Fibroblast of mammary gland (primary cell): ENCODE measurements at regions not wholly inside any gene's neighbourhood (a gene's known extent, or its start where the extent isn't known, plus 50 kb on each side); places are given as distances from the start of the nearest gene placed in this dataset.

Source experiments
- DNase-seq: peaks from one replicate; pipeline ENCODE4 v3.0.0-alpha.2; 2010; ENCODE audit warnings: low read depth
- H3K4me3 ChIP-seq: 2 replicates; pipeline ENCODE4 v1.5.1; 2011; ENCODE audit warnings: low read depth, mild to moderate bottlenecking, low read length, moderate library complexity; ENCODE audit not compliant: control insufficient read depth
- TF ChIP-seq, protein P1 (sequence below): conservative IDR thresholded peaks from 2 replicates; pipeline ENCODE4 v1.5.1; 2011; ENCODE audit warnings: low read depth, low read length, inconsistent platforms; ENCODE audit not compliant: control insufficient read depth, insufficient read depth

GRCh38 chr22:48659404-48659996 lies 1168.2 kb downstream of the BRD1 start:
- TF ChIP-seq, protein P1, sequence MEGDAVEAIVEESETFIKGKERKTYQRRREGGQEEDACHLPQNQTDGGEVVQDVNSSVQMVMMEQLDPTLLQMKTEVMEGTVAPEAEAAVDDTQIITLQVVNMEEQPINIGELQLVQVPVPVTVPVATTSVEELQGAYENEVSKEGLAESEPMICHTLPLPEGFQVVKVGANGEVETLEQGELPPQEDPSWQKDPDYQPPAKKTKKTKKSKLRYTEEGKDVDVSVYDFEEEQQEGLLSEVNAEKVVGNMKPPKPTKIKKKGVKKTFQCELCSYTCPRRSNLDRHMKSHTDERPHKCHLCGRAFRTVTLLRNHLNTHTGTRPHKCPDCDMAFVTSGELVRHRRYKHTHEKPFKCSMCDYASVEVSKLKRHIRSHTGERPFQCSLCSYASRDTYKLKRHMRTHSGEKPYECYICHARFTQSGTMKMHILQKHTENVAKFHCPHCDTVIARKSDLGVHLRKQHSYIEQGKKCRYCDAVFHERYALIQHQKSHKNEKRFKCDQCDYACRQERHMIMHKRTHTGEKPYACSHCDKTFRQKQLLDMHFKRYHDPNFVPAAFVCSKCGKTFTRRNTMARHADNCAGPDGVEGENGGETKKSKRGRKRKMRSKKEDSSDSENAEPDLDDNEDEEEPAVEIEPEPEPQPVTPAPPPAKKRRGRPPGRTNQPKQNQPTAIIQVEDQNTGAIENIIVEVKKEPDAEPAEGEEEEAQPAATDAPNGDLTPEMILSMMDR: no peak
- no peak for DNase-seq
- H3K4me3 ChIP-seq: no peak overlapping the region

DNA sequence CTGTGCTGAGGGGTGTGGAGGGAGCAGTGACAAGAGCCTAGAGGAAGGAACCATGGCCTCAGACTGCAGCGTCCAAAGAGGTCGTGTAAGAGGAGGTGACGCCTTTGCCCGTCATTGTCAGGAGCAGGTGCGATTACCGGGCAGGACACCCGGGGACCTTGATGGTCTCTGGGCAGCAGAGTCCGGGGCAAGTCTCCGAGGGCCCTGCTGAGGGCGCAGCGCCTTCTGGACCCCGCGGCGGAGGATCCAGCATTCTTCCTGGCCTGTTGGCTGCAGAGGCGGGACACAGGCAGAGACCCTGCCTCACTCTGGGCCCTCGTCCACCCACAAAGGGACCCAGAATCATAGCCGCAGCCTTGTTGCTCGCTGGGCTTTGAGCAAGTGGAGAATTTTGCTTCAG lies 1168.8 kb downstream of the BRD1 start:
- DNase-seq: no peak
- no peak overlapping the region for H3K4me3 ChIP-seq
- TF ChIP-seq, protein P1: no peak

GRCh38 chr22:48658246-48658645 lies 1169.4 kb downstream of the BRD1 start:
- TF ChIP-seq, protein P1: no peak
- no peak for DNase-seq
- no peak overlapping the region for H3K4me3 ChIP-seq

- H3K4me3 ChIP-seq: no peak overlapping the region
- TF ChIP-seq, protein P1: no peak
- DNase-seq: no peak
Measured at GRCh38 chr22:48654492-48654891, 1173.2 kb downstream of the BRD1 start.

- DNase-seq: no peak
- no peak overlapping the region for H3K4me3 ChIP-seq
- TF ChIP-seq, protein P1: no peak
Measured at GRCh38 chr22:48653929-48654328, 1173.7 kb downstream of the BRD1 start.

DNA sequence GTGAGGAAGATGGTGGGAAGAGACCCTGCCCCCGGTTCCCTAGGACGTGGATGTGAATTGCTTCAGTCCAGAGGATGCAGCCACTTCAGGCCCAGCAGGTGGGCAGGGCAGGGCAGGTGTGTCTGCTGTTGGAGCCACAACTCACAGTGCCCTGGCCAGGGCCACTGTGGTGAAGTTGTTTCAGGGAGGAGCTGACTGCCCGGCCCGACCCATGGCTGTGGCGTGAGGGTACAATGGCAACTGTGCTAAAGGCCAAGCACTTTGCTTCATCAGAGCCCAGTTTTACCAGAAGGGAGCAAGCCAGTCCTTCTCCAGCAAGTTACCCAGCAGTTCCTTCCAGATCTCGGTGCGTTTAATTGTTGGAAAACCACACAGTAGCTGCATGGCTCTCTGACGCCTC lies 1174.4 kb downstream of the BRD1 start:
- H3K4me3 ChIP-seq: no peak overlapping the region
- no peak for DNase-seq
- TF ChIP-seq, protein P1: no peak

GRCh38 chr22:48652796-48653195 lies 1174.9 kb downstream of the BRD1 start:
- TF ChIP-seq, protein P1: no peak

More at GRCh38 chr22:48652796-48653195, 1174.9 kb downstream of the BRD1 start:
- no peak for DNase-seq
- H3K4me3 ChIP-seq: no peak overlapping the region
